CD14-positive monocyte (primary cell): ENCODE measurements at regions not wholly inside any gene's neighbourhood (a gene's known extent, or its start where the extent isn't known, plus 50 kb on each side); places are given as distances from the start of the nearest gene placed in this dataset.

Experiments used
- DNase-seq, 3 donors: peaks; one replicate each; pipeline ENCODE4 v3.0.0-alpha.2; 2011 to 2022
- H2AFZ ChIP-seq: 2 replicates; pipeline ENCODE4 v1.6.0; 2012; ENCODE audit warnings: mild to moderate bottlenecking, low read depth, low read length, inconsistent platforms; ENCODE audit not compliant: insufficient read depth, poor library complexity, severe bottlenecking
- H3K27ac ChIP-seq, 2 donors: 1 replicate in 1 of 2; 2 replicates in 1 of 2; pipeline ENCODE4 v1.5.1; 2012 to 2013; ENCODE audit warnings: low read length in 2 of 2, control low read depth in 1 of 2, inconsistent platforms in 1 of 2, low read depth in 1 of 2, mild to moderate bottlenecking in 1 of 2
- H3K27me3 ChIP-seq, 2 donors: one replicate each; pipeline versions ENCODE4 v1.6.0 to v1.6.1; 2011 to 2013; ENCODE audit warnings: low read length in 2 of 2; ENCODE audit not compliant: control insufficient read depth in 2 of 2, insufficient read depth in 2 of 2
- H3K36me3 ChIP-seq, 2 donors: replicated peaks in 1 of 2; 1 replicate in 1 of 2; 2 replicates in 1 of 2; pipeline versions ENCODE4 v1.5.1 to v1.6.1; 2012 to 2013; ENCODE audit warnings: low read length in 2 of 2, control low read depth in 1 of 2, inconsistent platforms in 1 of 2, mild to moderate bottlenecking in 1 of 2; ENCODE audit not compliant: insufficient read depth in 2 of 2, control insufficient read depth in 1 of 2
- H3K4me1 ChIP-seq, 2 donors: 1 replicate in 1 of 2; 2 replicates in 1 of 2; pipeline versions ENCODE4 v1.5.1 to v1.6.1; 2012 to 2013; ENCODE audit warnings: low read length in 2 of 2, control low read depth in 1 of 2, inconsistent platforms in 1 of 2, mild to moderate bottlenecking in 1 of 2, moderate library complexity in 1 of 2; ENCODE audit not compliant: insufficient read depth in 2 of 2, control insufficient read depth in 1 of 2
- H3K4me2 ChIP-seq: replicated peaks from 2 replicates; pipeline ENCODE3; 2012; ENCODE audit warnings: low read length, moderate library complexity, mild to moderate bottlenecking; ENCODE audit not compliant: poor library complexity, severe bottlenecking; ENCODE audit errors: extremely low read depth
- H3K4me3 ChIP-seq, 3 experiments: fragments of 200-600 bp in 1 of 3; sonication (generic) in 1 of 3; replicated peaks in 1 of 3; 1 replicate in 2 of 3; 2 replicates in 1 of 3; pipeline ENCODE4 v1.5.1; 2011 to 2013; ENCODE audit warnings: low read length in 3 of 3, mild to moderate bottlenecking in 3 of 3, control low read depth in 2 of 3, low read depth in 2 of 3, inconsistent platforms in 1 of 3, moderate library complexity in 1 of 3
- H3K79me2 ChIP-seq: 2 replicates; pipeline ENCODE4 v1.6.0; 2012; ENCODE audit warnings: mild to moderate bottlenecking, control low read depth, inconsistent platforms, low read length, moderate library complexity; ENCODE audit not compliant: insufficient read depth
- H3K9ac ChIP-seq: 2 replicates; pipeline ENCODE4 v1.6.0; 2017; ENCODE audit warnings: low read length, mild to moderate bottlenecking; ENCODE audit not compliant: insufficient read depth, poor library complexity, severe bottlenecking
- H3K9me3 ChIP-seq, 2 donors: replicated peaks in 1 of 2; 1 replicate in 1 of 2; 2 replicates in 1 of 2; pipeline versions ENCODE4 v1.5.1 to v1.6.1; 2012 to 2013; ENCODE audit warnings: low read length in 2 of 2, control low read depth in 1 of 2; ENCODE audit not compliant: control insufficient read depth in 1 of 2, insufficient read depth in 1 of 2
- H4K20me1 ChIP-seq: 2 replicates; pipeline ENCODE4 v1.6.0; 2012; ENCODE audit warnings: mild to moderate bottlenecking, low read length, control low read depth, moderate library complexity; ENCODE audit not compliant: insufficient read depth
- H3K27ac Mint-ChIP-seq, 7 donors: one replicate each; pipeline ENCODE4 v1.8.0; 2020; ENCODE audit warnings: mild to moderate bottlenecking in 7 of 7, mixed read lengths in 7 of 7, moderate library complexity in 6 of 7, inconsistent platforms in 2 of 7
- H3K27me3 Mint-ChIP-seq, 3 donors: one replicate each; pipeline ENCODE4 v1.8.0; 2021 to 2022; ENCODE audit warnings: low read depth in 3 of 3, mild to moderate bottlenecking in 3 of 3, mixed read lengths in 3 of 3, moderate library complexity in 3 of 3, inconsistent platforms in 1 of 3
- H3K36me3 Mint-ChIP-seq, 2 donors: one replicate each; pipeline ENCODE4 v1.8.0; 2020; ENCODE audit warnings: mixed read lengths in 2 of 2, inconsistent platforms in 1 of 2, mild to moderate bottlenecking in 1 of 2
- H3K4me1 Mint-ChIP-seq: one replicate; pipeline ENCODE4 v1.8.0; 2020; ENCODE audit warnings: mild to moderate bottlenecking, mixed read lengths
- H3K4me3 Mint-ChIP-seq, 2 donors: one replicate each; pipeline ENCODE4 v1.8.0; 2020; ENCODE audit warnings: mild to moderate bottlenecking in 2 of 2, mixed read lengths in 2 of 2, moderate library complexity in 1 of 2
- H3K9me3 Mint-ChIP-seq, 7 donors: one replicate each; pipeline ENCODE4 v1.8.0; 2020 to 2022; ENCODE audit warnings: mixed read lengths in 7 of 7, mild to moderate bottlenecking in 6 of 7, moderate library complexity in 6 of 7, inconsistent platforms in 2 of 7
- WGBS: methylation state at CpG from one replicate; pipeline ENCODE4 v1.1.5; 2013; ENCODE audit warnings: missing lambda C conversion rate; ENCODE audit not compliant: insufficient coverage; 5-methylcytosine and 5-hydroxymethylcytosine counted together
- intact Hi-C, 2 donors: fragments of 100-400 bp; cut with micrococcal nuclease; formaldehyde crosslinking; loops; one replicate each; pipeline versions ENCODE4 v1.15.0 to v1.15.1; 2023
- TF ChIP-seq, protein P1 (sequence below): fragments of 200-600 bp; IDR thresholded peaks from one replicate; pipeline ENCODE4 v1.8.0; 2022; ENCODE audit warnings: antibody characterized with exemption, mild to moderate bottlenecking

DNA sequence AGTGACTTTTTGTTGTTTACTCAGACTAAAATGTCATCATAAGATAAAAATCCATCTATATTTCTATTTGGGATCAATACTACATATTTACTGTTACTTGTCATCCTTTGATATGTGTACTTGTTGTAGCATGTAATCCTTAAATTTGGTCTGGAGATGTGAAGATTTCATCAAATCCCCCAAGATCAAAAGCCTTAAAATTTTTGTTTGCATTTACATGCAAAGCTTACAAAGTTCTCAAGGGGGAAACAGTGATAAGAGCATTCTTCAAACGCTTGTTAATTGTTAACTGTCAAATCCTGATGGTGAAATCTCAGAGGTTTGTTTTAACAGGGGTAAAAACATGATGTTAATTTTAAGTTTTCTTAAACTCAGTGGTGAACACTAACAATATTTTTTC is 84.9 kb upstream of the SKAP2 start:
- no CpG with 5 or more reads among the region's 1 CpG for WGBS
- Histone ChIP-seq H2AFZ (no peak overlapping the region), H3K4me3 (no peak overlapping the region), H4K20me1 (no peaks in the 10 kb centered on the region), H3K27ac (no peak overlapping the region), H3K4me2 (no peak overlapping the region), H3K27me3 (no peaks in the 10 kb centered on the region), H3K79me2 (no peaks in the 10 kb centered on the region), H3K4me1 (no peaks in the 10 kb centered on the region), H3K9ac (no peak overlapping the region), H3K9me3 (no peaks in the 10 kb centered on the region), H3K36me3 (no peaks in the 10 kb centered on the region)
- Mint-ChIP-seq H3K36me3 (no peaks in the 10 kb centered on the region), H3K9me3 (no peaks in the 10 kb centered on the region), H3K4me3 (no peak overlapping the region), H3K27ac (no peak overlapping the region), H3K27me3 (peaks cover 0 to 5% (median 0%) of the 10 kb centered on the region in 3 donors), H3K4me1 (no peaks in the 10 kb centered on the region)
- intact Hi-C loops: no loop called here
- no peak for DNase-seq
- TF ChIP-seq, protein P1, sequence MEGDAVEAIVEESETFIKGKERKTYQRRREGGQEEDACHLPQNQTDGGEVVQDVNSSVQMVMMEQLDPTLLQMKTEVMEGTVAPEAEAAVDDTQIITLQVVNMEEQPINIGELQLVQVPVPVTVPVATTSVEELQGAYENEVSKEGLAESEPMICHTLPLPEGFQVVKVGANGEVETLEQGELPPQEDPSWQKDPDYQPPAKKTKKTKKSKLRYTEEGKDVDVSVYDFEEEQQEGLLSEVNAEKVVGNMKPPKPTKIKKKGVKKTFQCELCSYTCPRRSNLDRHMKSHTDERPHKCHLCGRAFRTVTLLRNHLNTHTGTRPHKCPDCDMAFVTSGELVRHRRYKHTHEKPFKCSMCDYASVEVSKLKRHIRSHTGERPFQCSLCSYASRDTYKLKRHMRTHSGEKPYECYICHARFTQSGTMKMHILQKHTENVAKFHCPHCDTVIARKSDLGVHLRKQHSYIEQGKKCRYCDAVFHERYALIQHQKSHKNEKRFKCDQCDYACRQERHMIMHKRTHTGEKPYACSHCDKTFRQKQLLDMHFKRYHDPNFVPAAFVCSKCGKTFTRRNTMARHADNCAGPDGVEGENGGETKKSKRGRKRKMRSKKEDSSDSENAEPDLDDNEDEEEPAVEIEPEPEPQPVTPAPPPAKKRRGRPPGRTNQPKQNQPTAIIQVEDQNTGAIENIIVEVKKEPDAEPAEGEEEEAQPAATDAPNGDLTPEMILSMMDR: no peak

DNA sequence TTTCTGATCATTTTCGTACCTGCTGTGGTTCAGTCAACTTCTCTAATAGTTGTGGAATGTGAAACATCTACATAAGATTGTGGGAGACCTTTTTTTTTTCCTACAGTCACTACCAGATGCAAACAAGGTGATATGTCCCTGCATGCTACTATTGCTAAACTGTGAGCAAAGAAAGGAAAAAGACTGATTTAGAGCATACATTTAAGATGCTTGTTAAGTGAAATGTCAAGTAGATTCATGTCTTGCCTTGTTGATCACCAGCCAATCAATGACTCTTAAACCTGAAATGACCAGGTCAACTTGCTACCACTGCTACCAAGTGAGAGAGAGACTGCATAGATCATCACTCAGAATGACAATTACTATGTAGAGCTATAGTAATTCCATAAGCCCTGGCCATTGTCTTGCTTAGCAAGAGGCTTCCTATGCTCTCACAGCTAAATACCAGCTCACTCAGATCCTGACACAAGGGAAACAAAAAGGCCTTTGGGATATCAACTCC is 84.3 kb upstream of the SKAP2 start:
- intact Hi-C loops: no loop called here
- TF ChIP-seq, protein P1: no peak
- Histone ChIP-seq H2AFZ (no peak overlapping the region), H3K9me3 (no peaks in the 10 kb centered on the region), H4K20me1 (no peaks in the 10 kb centered on the region), H3K27ac (no peak overlapping the region), H3K79me2 (no peaks in the 10 kb centered on the region), H3K27me3 (no peaks in the 10 kb centered on the region), H3K36me3 (no peaks in the 10 kb centered on the region), H3K4me2 (no peak overlapping the region), H3K9ac (no peak overlapping the region), H3K4me1 (no peaks in the 10 kb centered on the region), H3K4me3 (no peak overlapping the region)
- no peaks in the 10 kb centered on the region for H3K4me1 Mint-ChIP-seq
- no peaks in the 10 kb centered on the region for H3K9me3 Mint-ChIP-seq
- DNase-seq: no peak
- H3K27ac Mint-ChIP-seq: no peak overlapping the region
- no peak overlapping the region for H3K4me3 Mint-ChIP-seq
- peaks cover 0 to 5% (median 0%) of the 10 kb centered on the region in 3 donors for H3K27me3 Mint-ChIP-seq
- WGBS: no CpG with 5 or more reads among the region's 1 CpG
- H3K36me3 Mint-ChIP-seq: no peaks in the 10 kb centered on the region
